Natural killer cell (primary cell): ENCODE measurements at regions not wholly inside any gene's neighbourhood (a gene's known extent, or its start where the extent isn't known, plus 50 kb on each side); places are given as distances from the start of the nearest gene placed in this dataset.

ENCODE experiments used
- ATAC-seq, 3 donors: fragments of 150-1000 bp in 2 of 3; fragments of 200-7000 bp in 1 of 3; cut with Tn5 transposase; 1 replicate in 1 of 3; 2 replicates in 2 of 3; pipeline ENCODE4 v1.10.0; 2021; ENCODE audit warnings: mild to moderate bottlenecking in 2 of 3, moderate library complexity in 2 of 3
- DNase-seq, 2 donors: peaks; one replicate each; pipeline versions ENCODE4 v3.0.0 to v3.0.0-alpha.2; 2013 to 2021; ENCODE audit warnings: mixed read lengths in 1 of 2
- H3K27ac ChIP-seq: one replicate; pipeline ENCODE4 v1.5.1; 2013; ENCODE audit warnings: mild to moderate bottlenecking, low read length
- H3K27me3 ChIP-seq: one replicate; pipeline ENCODE4 v1.6.1; 2013; ENCODE audit warnings: low read length; ENCODE audit not compliant: control insufficient read depth, insufficient read depth
- H3K36me3 ChIP-seq: one replicate; pipeline ENCODE4 v1.6.1; 2013; ENCODE audit warnings: low read length; ENCODE audit not compliant: control insufficient read depth, insufficient read depth
- H3K4me1 ChIP-seq: one replicate; pipeline ENCODE4 v1.6.1; 2013; ENCODE audit warnings: low read length; ENCODE audit not compliant: control insufficient read depth, insufficient read depth
- H3K4me3 ChIP-seq: one replicate; pipeline ENCODE4 v1.5.1; 2013; ENCODE audit warnings: low read length
- H3K9me3 ChIP-seq: one replicate; pipeline ENCODE4 v1.6.1; 2013; ENCODE audit warnings: low read length; ENCODE audit not compliant: control insufficient read depth, insufficient read depth
- H3K27ac Mint-ChIP-seq, 2 donors: one replicate each; pipeline ENCODE4 v1.8.0; 2022; ENCODE audit warnings: mild to moderate bottlenecking in 2 of 2, mixed read lengths in 2 of 2, moderate library complexity in 1 of 2
- H3K27me3 Mint-ChIP-seq, 2 donors: one replicate each; pipeline ENCODE4 v1.8.0; 2022; ENCODE audit warnings: low read depth in 2 of 2, mixed read lengths in 2 of 2
- H3K36me3 Mint-ChIP-seq: one replicate; pipeline ENCODE4 v1.8.0; 2022; ENCODE audit warnings: mixed read lengths
- H3K4me1 Mint-ChIP-seq, 2 donors: one replicate each; pipeline ENCODE4 v1.8.0; 2022; ENCODE audit warnings: mixed read lengths in 2 of 2
- H3K4me3 Mint-ChIP-seq: one replicate; pipeline ENCODE4 v1.8.0; 2022; ENCODE audit warnings: mild to moderate bottlenecking, moderate library complexity, mixed read lengths
- H3K9me3 Mint-ChIP-seq, 2 donors: one replicate each; pipeline ENCODE4 v1.8.0; 2022; ENCODE audit warnings: mixed read lengths in 2 of 2
- WGBS: methylation state at CpG from one replicate; pipeline ENCODE4 v1.1.7; 2013; ENCODE audit warnings: missing lambda C conversion rate; ENCODE audit not compliant: insufficient coverage; 5-methylcytosine and 5-hydroxymethylcytosine counted together
- intact Hi-C: fragments of 100-400 bp; cut with micrococcal nuclease; formaldehyde crosslinking; loops from one replicate; pipeline ENCODE4 v1.14.2; 2022
- TF ChIP-seq, protein P1 (sequence below): fragments of 200-600 bp; IDR thresholded peaks from one replicate; pipeline ENCODE4 v1.8.0; 2022; ENCODE audit warnings: antibody characterized with exemption

DNA sequence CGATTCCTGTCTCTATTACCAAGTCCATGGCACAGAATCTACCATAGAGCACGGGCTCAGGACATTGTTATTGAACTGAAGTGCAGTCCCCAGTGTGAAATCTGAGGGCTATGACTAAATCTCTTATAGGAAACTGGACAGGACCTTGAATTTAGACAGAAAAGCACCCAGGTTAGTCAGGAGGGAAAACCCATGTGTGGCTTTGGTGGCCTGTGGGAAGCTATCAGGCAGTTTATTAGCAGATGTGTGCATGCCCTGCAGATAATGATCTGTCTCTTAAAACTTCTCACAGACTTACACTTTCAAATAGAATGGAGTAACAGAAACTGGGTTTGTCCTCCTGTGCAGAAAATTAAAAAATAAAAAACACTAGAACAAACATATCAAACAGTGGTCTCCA is 610.0 kb upstream of the RAB6C start:
- Mint-ChIP-seq H3K27me3 (peaks cover 0 to 3% of the 10 kb centered on the region in 2 donors), H3K9me3 (peaks cover 2 to 3% of the 10 kb centered on the region in 2 donors), H3K4me3 (no peak overlapping the region), H3K36me3 (no peaks in the 10 kb centered on the region), H3K27ac (no peak overlapping the region), H3K4me1 (no peaks in the 10 kb centered on the region)
- Histone ChIP-seq H3K4me1 (no peaks in the 10 kb centered on the region), H3K4me3 (no peak overlapping the region), H3K9me3 (no peaks in the 10 kb centered on the region), H3K27me3 (no peaks in the 10 kb centered on the region), H3K36me3 (no peaks in the 10 kb centered on the region), H3K27ac (no peak overlapping the region)
- intact Hi-C loops = no loop called here
- 91% methylated on average over 2 of the region's 2 CpGs for WGBS
- no peak for DNase-seq
- no peak for ATAC-seq
- TF ChIP-seq, protein P1, sequence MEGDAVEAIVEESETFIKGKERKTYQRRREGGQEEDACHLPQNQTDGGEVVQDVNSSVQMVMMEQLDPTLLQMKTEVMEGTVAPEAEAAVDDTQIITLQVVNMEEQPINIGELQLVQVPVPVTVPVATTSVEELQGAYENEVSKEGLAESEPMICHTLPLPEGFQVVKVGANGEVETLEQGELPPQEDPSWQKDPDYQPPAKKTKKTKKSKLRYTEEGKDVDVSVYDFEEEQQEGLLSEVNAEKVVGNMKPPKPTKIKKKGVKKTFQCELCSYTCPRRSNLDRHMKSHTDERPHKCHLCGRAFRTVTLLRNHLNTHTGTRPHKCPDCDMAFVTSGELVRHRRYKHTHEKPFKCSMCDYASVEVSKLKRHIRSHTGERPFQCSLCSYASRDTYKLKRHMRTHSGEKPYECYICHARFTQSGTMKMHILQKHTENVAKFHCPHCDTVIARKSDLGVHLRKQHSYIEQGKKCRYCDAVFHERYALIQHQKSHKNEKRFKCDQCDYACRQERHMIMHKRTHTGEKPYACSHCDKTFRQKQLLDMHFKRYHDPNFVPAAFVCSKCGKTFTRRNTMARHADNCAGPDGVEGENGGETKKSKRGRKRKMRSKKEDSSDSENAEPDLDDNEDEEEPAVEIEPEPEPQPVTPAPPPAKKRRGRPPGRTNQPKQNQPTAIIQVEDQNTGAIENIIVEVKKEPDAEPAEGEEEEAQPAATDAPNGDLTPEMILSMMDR = no peak

DNA sequence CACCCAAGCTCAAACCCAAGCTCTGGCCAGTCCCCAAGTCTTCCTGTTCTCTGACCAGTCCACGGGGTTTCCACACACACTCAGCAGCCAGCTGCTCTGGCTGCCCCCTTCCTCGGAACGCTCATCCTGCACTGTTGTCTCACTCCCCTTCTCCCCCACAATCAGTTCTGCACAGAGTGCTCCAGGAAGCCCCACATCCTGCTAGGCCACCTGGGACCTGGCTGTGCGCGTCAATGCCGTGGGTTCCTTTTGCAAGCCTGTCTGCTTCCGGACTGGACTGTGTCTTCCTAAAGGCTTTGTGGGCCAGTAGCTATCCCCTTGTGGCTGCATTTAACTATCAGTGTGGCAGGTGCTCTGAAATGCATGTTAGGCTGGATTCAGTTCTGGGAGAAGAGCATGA is 605.0 kb upstream of the RAB6C start:
- TF ChIP-seq, protein P1 = no peak
- no peaks in the 10 kb centered on the region for H3K27me3 Mint-ChIP-seq
- H3K27ac ChIP-seq = no peak overlapping the region
- intact Hi-C loops = no loop called here
- H3K4me1 ChIP-seq = no peaks in the 10 kb centered on the region
- 76% methylated on average over 7 of the region's 7 CpGs for WGBS
- H3K27me3 ChIP-seq = no peaks in the 10 kb centered on the region
- H3K4me3 Mint-ChIP-seq = no peak overlapping the region
- no peaks in the 10 kb centered on the region for H3K4me1 Mint-ChIP-seq
- H3K36me3 Mint-ChIP-seq = no peaks in the 10 kb centered on the region
- no peak overlapping the region for H3K4me3 ChIP-seq
- no peaks in the 10 kb centered on the region for H3K9me3 ChIP-seq
- DNase-seq (no peak), ATAC-seq (no peak)
- no peaks in the 10 kb centered on the region for H3K36me3 ChIP-seq
- H3K9me3 Mint-ChIP-seq = no peaks in the 10 kb centered on the region
- no peak overlapping the region for H3K27ac Mint-ChIP-seq

DNA sequence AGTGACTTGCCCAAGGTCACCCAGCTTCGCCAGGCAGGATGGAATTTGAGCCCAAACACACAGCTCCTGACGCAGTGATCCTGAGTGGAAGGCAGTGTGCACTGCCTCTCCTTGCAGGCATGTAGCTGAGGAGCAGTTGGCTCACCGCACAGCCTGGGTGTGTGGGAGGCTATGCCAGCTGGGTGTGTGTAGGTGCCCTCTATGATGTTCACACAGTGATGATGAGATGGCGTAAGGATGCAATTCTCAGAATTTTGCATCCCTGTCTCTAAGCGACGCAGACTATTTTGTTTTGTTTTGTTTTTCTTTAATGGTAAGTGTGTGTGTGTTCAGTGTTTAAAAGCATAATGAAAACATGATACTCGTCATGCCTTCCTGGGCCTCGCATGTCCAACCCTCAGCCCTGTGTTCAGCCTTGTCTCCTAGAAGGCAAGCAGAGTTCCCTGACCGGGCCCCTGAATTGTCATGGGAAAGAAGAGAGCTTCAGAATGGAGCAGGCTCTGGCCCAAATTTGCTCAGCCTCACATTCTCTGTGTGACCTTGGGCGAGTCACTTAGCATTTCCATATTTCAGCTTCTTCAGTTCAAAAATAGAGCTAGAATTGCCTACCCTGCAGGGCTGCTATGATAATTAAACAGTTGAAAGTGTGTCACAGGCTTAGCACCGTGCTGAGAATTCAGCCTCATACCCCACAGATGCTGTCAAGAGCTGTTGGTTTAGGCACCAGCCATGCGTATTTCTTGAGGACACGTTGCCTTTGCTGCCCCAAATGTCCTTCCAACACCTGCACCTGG is 603.6 kb upstream of the RAB6C start:
- Histone ChIP-seq H3K4me1 (no peaks in the 10 kb centered on the region), H3K4me3 (no peak overlapping the region), H3K9me3 (no peaks in the 10 kb centered on the region), H3K27me3 (no peaks in the 10 kb centered on the region), H3K27ac (no peak overlapping the region), H3K36me3 (no peaks in the 10 kb centered on the region)
- TF ChIP-seq, protein P1 = no peak
- Mint-ChIP-seq H3K36me3 (no peaks in the 10 kb centered on the region), H3K27ac (no peak overlapping the region), H3K9me3 (peaks cover 0 to 3% of the 10 kb centered on the region in 2 donors), H3K4me1 (no peaks in the 10 kb centered on the region), H3K4me3 (no peak overlapping the region), H3K27me3 (no peaks in the 10 kb centered on the region)
- ATAC-seq = no peak
- intact Hi-C loops = no loop called here
- WGBS = 86% methylated on average over 13 of the region's 13 CpGs
- no peak for DNase-seq
